OCI-M2 (cell line): ENCODE measurements at regions not wholly inside any gene's neighbourhood (a gene's known extent, or its start where the extent isn't known, plus 50 kb on each side); places are given as distances from the start of the nearest gene placed in this dataset.
"Not testable (repeated sequence)": the region's sequence is repeated elsewhere in the genome, so short reads cannot be mapped to it uniquely, and the experiment has no call there.

Experiments
- DNase-seq: peaks from one replicate; lab custom pipeline; 2025; ENCODE audit not compliant: unreplicated experiment; lab: John Stamatoyannopoulos, UW

DNA sequence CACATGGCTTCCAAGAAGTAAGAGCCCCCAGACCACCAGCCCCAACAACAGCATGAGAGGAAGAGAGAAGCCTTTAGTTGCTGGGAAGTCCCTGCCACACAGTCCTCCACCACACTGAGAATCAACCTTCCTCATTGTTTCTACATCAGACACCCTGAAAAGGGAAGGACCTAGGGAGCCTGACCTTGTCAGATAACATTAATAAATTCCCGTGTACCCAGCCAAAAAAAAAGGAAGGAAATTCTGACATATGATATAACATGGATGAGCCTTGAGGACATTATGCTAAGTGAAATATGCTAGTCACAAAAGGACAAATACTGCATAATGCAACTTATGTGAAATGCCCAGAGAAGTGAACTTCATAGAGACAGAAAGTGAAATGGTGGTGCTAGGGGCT is 65.6 kb upstream of the ARHGAP29 start:
- DNase-seq = no peak

DNA sequence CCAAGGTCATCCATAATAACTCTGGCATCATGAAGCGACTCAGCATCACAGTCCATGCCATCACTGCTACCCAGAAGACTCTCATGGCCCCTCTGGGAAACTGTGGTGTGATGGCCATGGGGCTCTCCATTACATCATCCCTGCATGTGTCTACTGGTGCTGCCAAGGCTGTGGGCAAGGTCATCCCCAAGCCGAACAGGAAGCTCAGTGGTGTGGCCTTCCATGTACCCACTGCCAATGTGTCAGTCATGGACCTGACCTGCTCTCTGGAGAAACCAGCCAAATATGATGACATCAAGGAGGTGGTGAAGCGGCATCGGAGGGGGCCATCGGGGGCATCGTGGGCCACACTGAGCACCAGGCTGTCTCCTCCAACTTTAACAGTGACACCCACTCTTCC is 65.1 kb upstream of the ARHGAP29 start:
- DNase-seq = no peak

DNA sequence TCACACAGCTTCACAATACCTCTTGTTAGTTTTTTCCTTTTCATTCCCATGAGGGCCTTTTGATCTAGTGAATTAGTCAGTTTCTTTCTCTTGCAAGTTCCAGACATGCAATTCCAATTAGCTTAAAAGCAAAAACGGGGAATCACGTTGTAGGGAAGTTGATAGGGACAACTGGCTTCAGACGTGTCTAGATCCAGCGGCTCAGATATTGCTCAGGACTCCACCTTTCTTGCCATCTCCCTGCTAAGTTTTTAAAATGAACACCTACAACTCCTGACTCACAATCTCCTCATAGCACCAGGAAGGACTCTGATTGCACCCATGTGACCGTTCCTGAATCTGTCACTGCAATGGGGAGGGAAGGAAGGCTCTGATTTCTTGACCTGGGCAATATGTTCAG is 63.8 kb upstream of the ARHGAP29 start:
- DNase-seq = no peak

DNA sequence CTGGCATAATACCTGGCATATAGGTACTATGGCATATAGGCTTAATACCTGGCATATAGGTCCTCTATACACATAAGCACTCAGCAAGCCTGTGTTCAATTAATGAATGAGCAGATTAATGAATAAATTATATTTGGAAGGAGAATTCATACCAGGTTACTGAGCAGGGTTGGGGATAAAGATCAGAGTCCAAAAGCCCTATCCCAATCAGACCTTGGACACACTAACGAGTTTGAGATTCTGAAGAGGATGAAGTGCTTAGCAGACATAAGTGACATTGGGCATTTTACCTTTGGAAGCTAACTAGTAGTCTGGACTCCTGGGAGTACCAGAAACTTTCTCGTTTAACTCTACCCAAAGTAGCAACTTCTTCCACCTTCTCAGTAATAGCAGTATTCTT is 63.3 kb upstream of the ARHGAP29 start:
- DNase-seq = no peak

DNA sequence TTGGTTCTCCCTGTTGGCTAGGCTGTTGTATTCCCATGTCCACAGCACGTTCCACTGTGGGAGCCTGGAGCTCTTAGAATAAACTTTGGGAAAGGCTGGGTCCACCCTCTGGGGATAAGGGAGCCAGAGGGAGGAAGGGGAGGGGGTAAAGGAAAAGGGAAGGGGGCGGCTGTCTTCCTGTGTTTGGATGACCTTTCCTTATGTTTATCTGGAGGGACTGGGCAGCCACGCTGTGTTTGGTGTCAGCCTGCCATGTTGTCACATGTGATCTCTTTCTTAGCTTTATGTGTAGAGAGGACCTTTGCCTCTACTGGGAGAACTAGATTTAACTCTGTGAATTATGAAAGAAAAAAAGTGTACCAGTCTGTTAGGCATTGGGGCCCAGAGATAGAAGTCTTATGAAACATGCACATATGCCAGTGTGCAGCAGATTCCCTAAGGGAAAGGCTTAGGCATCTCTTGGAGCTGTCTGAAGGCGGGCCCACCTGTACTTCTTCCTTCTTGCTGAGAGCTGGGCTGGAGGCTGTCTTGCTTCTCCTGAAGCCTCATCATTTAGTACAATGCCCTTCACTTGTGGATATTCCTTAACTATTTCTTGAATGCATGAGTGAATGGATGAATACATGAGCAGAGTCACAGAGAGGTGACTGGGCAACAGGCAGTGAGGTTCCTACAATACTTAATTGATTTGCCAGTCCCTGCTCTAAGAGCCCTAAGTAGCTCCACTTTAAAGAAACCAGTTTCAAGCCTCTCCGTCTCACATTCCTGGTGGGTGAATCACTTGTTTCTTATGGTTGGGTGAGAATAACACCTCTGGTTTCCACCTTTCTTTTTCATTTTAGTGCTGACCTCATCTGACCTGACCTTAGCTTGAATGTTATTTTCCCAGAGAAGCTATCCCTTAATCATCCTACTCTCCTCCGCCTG is 62.5 kb upstream of the ARHGAP29 start:
- no peak for DNase-seq

DNA sequence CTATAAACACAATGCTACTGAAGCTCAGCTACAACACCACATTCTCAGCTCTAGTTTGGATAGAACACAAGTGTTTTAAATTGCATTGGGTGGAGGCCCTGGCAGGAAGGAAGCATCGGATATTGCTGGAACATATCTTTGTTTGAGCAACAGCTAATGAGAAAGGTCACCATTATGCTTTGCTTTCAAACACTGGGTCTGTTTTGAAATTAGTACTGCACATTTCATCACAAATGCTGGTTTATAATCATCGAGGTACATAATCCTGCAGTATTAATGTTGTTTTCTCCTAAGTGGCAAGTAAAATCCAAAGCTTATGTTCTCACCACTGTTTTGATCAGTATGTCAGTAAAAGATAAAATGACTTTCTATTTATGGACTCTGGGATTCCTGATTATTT is 61.5 kb upstream of the ARHGAP29 start:
- no peak for DNase-seq

DNA sequence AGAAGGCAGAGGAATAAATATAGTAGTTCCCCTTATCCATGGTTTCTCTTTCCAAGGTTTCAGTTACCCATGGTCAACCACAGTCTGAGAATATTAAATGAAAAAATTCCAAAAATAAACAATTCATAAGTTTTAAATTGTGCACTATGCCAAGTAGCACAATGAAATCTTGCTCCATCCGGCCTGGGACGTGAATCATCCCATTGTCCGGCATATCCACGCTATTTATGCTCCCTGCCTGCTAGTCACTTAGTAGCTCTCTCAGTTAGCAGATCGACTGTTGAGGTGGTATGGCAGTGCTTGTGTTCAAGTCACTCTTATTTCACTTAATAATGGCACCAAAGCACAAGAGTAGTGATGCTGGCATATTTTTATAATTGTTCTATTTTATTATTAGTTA is 58.6 kb upstream of the ARHGAP29 start:
- DNase-seq = no peak

DNA sequence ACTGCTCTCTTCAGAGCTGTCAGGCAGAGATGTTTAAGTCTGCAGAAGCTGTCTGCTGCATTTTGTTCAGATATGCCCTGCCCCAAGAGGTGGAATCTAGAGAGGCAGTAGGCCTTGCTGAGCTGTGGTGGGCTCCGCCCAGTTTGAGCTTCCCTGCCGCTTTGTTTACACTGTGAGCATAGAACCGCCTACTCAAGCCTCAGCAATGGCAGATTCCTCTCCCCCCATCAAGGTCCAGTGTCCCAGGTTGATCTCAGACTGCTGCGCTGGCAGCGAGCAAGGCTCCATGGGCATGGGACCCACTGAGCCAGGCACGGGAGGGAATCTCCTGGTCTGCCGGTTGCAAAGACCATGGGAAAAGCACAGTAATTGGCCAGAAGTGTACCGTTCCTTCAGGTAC is 55.6 kb upstream of the ARHGAP29 start:
- not testable (repeated sequence) for DNase-seq

DNA sequence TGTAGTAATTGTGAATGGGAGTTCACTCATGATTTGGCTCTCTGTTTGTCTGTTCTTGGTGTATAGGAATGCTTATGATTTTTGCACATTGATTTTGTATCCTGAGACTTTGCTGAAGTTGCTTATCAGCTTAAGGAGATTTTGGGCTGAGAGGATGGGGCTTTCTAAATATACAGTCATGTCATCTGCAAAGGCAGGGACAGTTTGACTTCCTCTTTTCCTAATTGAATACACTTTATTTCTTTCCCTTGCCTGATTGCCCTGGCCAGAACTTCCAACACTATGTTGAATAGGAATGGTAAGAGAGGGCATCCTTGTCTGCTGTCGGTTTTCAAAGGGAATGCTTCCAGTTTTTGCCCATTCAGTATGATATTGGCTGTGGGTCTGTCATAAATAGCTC is 51.9 kb upstream of the ARHGAP29 start:
- not testable (repeated sequence) for DNase-seq
